GM12878 (cell line): ENCODE measurements at regions not wholly inside any gene's neighbourhood (a gene's known extent, or its start where the extent isn't known, plus 50 kb on each side); places are given as distances from the start of the nearest gene placed in this dataset.

Experiments
- ATAC-seq: fragments of 200-7000 bp; cut with Tn5 transposase; 3 replicates; pipeline ENCODE4 v1.9.1; 2020; ENCODE audit warnings: mild to moderate bottlenecking, moderate library complexity
- BruUV-seq: library from RNA; stranded (reverse); fragments of 400-500 nt; replicated peaks from 2 replicates; lab custom pipeline; 2021; lab: Mats Ljungman, UMichigan
- CTCF ChIA-PET: fragments of 300-600 bp; sonication (Branson Sonifier 250); formaldehyde crosslinking; extraction: SDS; loops from one replicate; lab custom pipeline; 2021; ENCODE audit warnings: inconsistent platforms; lab: Yijun Ruan, JAX
- POLR2A ChIA-PET: fragments of 350-600 bp; formaldehyde crosslinking; extraction: SDS; loops from one replicate; lab custom pipeline; 2021; ENCODE audit warnings: inconsistent platforms; lab: Charles Lee
- RAD21 ChIA-PET: fragments of 300-600 bp; sonication (Branson Sonifier 250); formaldehyde crosslinking; loops from one replicate; lab custom pipeline; 2023; ENCODE audit warnings: antibody characterized with exemption; ENCODE audit not compliant: unreplicated experiment; lab: Charles Lee
- SMC1A ChIA-PET: fragments of 300-600 bp; sonication (Branson Sonifier 250); formaldehyde crosslinking; loops from one replicate; lab custom pipeline; 2023; ENCODE audit not compliant: unreplicated experiment, uncharacterized antibody; lab: Charles Lee
- DNase-seq: peaks from one replicate; pipeline ENCODE4 v3.0.0-alpha.2; 2011; ENCODE audit warnings: low read depth, low spot score
- FAIRE-seq: peaks from 3 replicates; lab custom pipeline; 2011; peaks lifted over from hg19 to GRCh38; lab: Jason Lieb, UNC
- H2AFZ ChIP-seq: 2 replicates; pipeline ENCODE4 v1.6.0; 2011; ENCODE audit warnings: low read depth, low read length, control low read depth; ENCODE audit not compliant: control insufficient read depth
- H3K27ac ChIP-seq: 2 replicates; pipeline ENCODE4 v1.5.1; 2011; ENCODE audit warnings: control low read depth; ENCODE audit not compliant: control insufficient read depth, insufficient read depth
- H3K27me3 ChIP-seq, 2 experiments: replicated peaks in 1 of 2; 2 replicates each; pipeline versions ENCODE4 v1.6.0 to v1.6.1; 2011; ENCODE audit warnings: low read length in 1 of 2; ENCODE audit not compliant: control insufficient read depth in 2 of 2, insufficient read depth in 2 of 2
- H3K36me3 ChIP-seq, 2 experiments: 2 replicates each; pipeline ENCODE4 v1.5.1; 2011; ENCODE audit warnings: low read length in 1 of 2; ENCODE audit not compliant: control insufficient read depth in 2 of 2, insufficient read depth in 2 of 2
- H3K4me1 ChIP-seq: 2 replicates; pipeline ENCODE4 v1.6.1; 2011; ENCODE audit warnings: mild to moderate bottlenecking, low read length, moderate library complexity, mixed read lengths; ENCODE audit not compliant: control insufficient read depth, insufficient read depth
- H3K4me2 ChIP-seq: 2 replicates; pipeline ENCODE4 v1.6.0; 2011; ENCODE audit warnings: control low read depth; ENCODE audit not compliant: control insufficient read depth, insufficient read depth
- H3K4me3 ChIP-seq: fragments of 200-600 bp; sonication (generic); 2 replicates; pipeline ENCODE4 v1.5.1; 2016
- H3K79me2 ChIP-seq: 2 replicates; pipeline ENCODE4 v1.6.0; 2011; ENCODE audit warnings: low read length; ENCODE audit not compliant: control insufficient read depth, insufficient read depth
- H3K9ac ChIP-seq: 2 replicates; pipeline ENCODE4 v1.8.0; 2011; ENCODE audit warnings: low read length, control low read depth, mixed read lengths; ENCODE audit not compliant: control insufficient read depth, insufficient read depth
- H3K9me3 ChIP-seq: replicated peaks from 3 replicates; pipeline ENCODE4 v1.5.1; 2011; ENCODE audit warnings: mild to moderate bottlenecking, low read length; ENCODE audit not compliant: control insufficient read depth, insufficient read depth
- H4K20me1 ChIP-seq: 2 replicates; pipeline ENCODE4 v1.6.0; 2011; ENCODE audit not compliant: control insufficient read depth, insufficient read depth
- E2F4 ChIP-seq: IDR thresholded peaks from 2 replicates; pipeline ENCODE4 v1.6.1; 2012; ENCODE audit warnings: low read depth, low read length, improper control_type of control experiment
- HDAC2 ChIP-seq: fragments of 200-600 bp; sonication (generic); IDR thresholded peaks from 2 replicates; pipeline ENCODE4 v1.6.1; 2017
- IKZF2 ChIP-seq, 2 experiments: fragments of 450-650 bp; IDR thresholded peaks; 2 replicates each; pipeline ENCODE4 v1.6.1; 2017; ENCODE audit warnings: mild to moderate bottlenecking in 2 of 2, moderate library complexity in 2 of 2
- MTA2 ChIP-seq: fragments of 450-650 bp; IDR thresholded peaks from 2 replicates; pipeline ENCODE4 v1.6.1; 2016; ENCODE audit warnings: low read depth, mild to moderate bottlenecking, moderate library complexity
- ZNF274 ChIP-seq: IDR thresholded peaks from one replicate; pipeline ENCODE4 v1.8.0; 2011; ENCODE audit not compliant: insufficient read length, insufficient read depth
- WGBS: methylation state at CpG from one replicate; pipeline ENCODE4 v1.1.6; 2016; ENCODE audit warnings: low lambda C conversion rate; ENCODE audit not compliant: insufficient replicate concordance, insufficient coverage; ENCODE audit errors: missing lambda C conversion rate; 5-methylcytosine and 5-hydroxymethylcytosine counted together
- in situ Hi-C: fragments of 300-500 bp; cut with MboI; formaldehyde crosslinking; loops from 9 replicates; pipeline ENCODE4 v1.14.3; 2018; ENCODE audit warnings: mixed read lengths
- intact Hi-C: fragments of 100-400 bp; cut with micrococcal nuclease; formaldehyde crosslinking; loops from one replicate; pipeline ENCODE4 v1.14.2; 2022; ENCODE audit not compliant: unreplicated experiment
- TF ChIP-seq, protein P1 (sequence below): IDR thresholded peaks from 2 replicates; pipeline ENCODE4 v1.6.1; 2012; ENCODE audit warnings: mild to moderate bottlenecking, low read depth, low read length

- ChIA-PET POLR2A (no interaction called here), CTCF (no interaction called here), SMC1A (no interaction called here), RAD21 (no interaction called here)
- 52% methylated on average over 10 of the region's 10 CpGs for WGBS
- no peaks in the 10 kb centered on the region for H4K20me1 ChIP-seq
- H3K9me3 ChIP-seq: no peaks in the 10 kb centered on the region
- H3K9ac ChIP-seq: no peak overlapping the region
- no peaks in the 10 kb centered on the region for H3K4me1 ChIP-seq
- ATAC-seq (no peak), DNase-seq (no peak), FAIRE-seq (no peak)
- intact Hi-C loops (no loop called here), in situ Hi-C loops (no loop called here)
- peaks cover 0 to 6% of the 10 kb centered on the region in 2 experiments; a peak in 2 of 4 replicates for H3K27me3 ChIP-seq
- BruUV-seq: no TSS peak
- H3K36me3 ChIP-seq: no peaks in the 10 kb centered on the region
- H2AFZ ChIP-seq: no peak overlapping the region
- H3K4me2 ChIP-seq: no peak overlapping the region
- H3K79me2 ChIP-seq: no peaks in the 10 kb centered on the region
- TF ChIP-seq MTA2: no peak
- TF ChIP-seq HDAC2: no peak
- TF ChIP-seq E2F4: no peak
- H3K4me3 ChIP-seq: no peak overlapping the region
- no peak overlapping the region for H3K27ac ChIP-seq
These were observed 84.5 kb upstream of the SMIM23 start for GRCh38 chr5:171701100-171701541.

DNA sequence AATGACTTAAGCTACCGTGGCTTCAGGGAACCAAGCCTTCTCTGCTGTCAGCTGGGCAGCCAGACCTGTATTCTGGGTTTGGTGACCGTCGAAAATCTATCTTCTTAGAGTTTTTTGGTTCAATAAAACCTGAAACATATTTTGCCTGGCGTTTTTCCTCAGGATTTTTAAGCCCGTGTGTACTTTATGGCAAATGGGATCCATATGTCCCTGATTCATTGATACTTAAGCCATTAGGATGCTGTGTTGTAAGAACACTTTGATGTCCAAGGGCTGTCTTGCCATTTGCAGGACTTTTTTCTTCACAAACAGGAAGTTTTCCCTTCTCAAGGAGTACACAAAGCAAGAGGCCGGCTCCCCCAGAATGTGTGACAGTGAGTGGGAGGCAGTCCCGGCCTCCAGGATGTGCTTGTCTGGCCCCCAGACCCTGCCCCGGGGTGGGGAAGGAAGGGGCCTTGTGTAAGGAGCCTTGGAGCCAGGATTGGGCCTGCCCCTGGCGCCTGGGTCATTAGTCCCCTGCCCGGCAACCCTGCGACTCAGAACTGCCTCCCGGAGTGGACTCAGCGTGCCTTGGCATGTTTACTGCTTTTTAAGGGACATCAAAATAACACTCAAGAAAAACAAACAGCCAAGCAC lies 83.4 kb upstream of the SMIM23 start:
- no TSS peak for BruUV-seq
- in situ Hi-C loops: no loop called here
- FAIRE-seq (no peak), DNase-seq (no peak), ATAC-seq (no peak)
- Histone ChIP-seq H3K4me2 (no peak overlapping the region), H2AFZ (no peak overlapping the region), H3K79me2 (no peaks in the 10 kb centered on the region), H3K9ac (no peak overlapping the region), H3K9me3 (no peaks in the 10 kb centered on the region), H3K27me3 (peaks cover 0 to 6% of the 10 kb centered on the region in 2 experiments; a peak in 2 of 4 replicates), H3K4me1 (no peaks in the 10 kb centered on the region), H3K27ac (no peak overlapping the region), H3K36me3 (no peaks in the 10 kb centered on the region), H3K4me3 (no peak overlapping the region), H4K20me1 (no peaks in the 10 kb centered on the region)
- ChIA-PET RAD21 (no interaction called here), SMC1A (no interaction called here), POLR2A (no interaction called here), CTCF (no interaction called here)
- intact Hi-C loops: no loop called here
- WGBS: 23% methylated on average over 13 of the region's 13 CpGs
- TF ChIP-seq, protein P1, sequence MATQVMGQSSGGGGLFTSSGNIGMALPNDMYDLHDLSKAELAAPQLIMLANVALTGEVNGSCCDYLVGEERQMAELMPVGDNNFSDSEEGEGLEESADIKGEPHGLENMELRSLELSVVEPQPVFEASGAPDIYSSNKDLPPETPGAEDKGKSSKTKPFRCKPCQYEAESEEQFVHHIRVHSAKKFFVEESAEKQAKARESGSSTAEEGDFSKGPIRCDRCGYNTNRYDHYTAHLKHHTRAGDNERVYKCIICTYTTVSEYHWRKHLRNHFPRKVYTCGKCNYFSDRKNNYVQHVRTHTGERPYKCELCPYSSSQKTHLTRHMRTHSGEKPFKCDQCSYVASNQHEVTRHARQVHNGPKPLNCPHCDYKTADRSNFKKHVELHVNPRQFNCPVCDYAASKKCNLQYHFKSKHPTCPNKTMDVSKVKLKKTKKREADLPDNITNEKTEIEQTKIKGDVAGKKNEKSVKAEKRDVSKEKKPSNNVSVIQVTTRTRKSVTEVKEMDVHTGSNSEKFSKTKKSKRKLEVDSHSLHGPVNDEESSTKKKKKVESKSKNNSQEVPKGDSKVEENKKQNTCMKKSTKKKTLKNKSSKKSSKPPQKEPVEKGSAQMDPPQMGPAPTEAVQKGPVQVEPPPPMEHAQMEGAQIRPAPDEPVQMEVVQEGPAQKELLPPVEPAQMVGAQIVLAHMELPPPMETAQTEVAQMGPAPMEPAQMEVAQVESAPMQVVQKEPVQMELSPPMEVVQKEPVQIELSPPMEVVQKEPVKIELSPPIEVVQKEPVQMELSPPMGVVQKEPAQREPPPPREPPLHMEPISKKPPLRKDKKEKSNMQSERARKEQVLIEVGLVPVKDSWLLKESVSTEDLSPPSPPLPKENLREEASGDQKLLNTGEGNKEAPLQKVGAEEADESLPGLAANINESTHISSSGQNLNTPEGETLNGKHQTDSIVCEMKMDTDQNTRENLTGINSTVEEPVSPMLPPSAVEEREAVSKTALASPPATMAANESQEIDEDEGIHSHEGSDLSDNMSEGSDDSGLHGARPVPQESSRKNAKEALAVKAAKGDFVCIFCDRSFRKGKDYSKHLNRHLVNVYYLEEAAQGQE: no peak
- TF ChIP-seq IKZF2 (IDR thresholded peaks at IDR 0.05) (no peak), ZNF274 (no peak)
